ENCODE measurements at regions not wholly inside any gene's neighbourhood (a gene's known extent, or its start where the extent isn't known, plus 50 kb on each side); places are given as distances from the start of the nearest gene placed in this dataset.

DNA sequence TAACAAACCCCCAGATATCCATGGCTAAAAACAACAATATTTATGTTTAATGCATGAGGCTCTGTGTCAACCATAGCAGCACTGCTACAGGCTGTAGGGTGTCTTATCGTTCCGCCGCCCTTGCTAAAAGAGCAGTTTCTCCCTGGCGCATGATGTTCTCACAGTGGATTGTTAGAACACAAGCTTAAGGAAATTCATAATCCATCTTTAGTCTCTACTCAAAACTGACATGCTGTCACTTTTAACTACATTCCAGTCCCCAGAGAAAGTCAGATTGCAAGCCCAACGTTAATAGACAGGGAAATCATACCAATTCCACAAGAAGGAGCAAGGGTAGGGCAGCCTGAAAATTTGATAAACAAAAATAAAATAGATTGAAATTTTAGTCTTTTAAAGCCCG, 1960.8 kb downstream of the PCDH7 start:
- H3K36me3 ChIP-seq (ENCODE audit: control insufficient read depth in 2 of 3, insufficient read depth in 3 of 3, low read length in 3 of 3): no peaks in the 10 kb centered on the region
- H3K4me1 ChIP-seq (ENCODE audit: control insufficient read depth in 2 of 3, insufficient read depth in 2 of 3, low read depth in 1 of 3, low read length in 3 of 3): no peaks in the 10 kb centered on the region
- H3K27me3 ChIP-seq (ENCODE audit: control insufficient read depth, insufficient read depth, low read length): no peaks in the 10 kb centered on the region
- no peaks in the 10 kb centered on the region for H3K9me3 ChIP-seq (ENCODE audit: control insufficient read depth in 2 of 3, insufficient read depth in 1 of 3, low read length in 3 of 3)
- no peak overlapping the region for H3K27ac ChIP-seq (ENCODE audit: low read depth in 2 of 2, low read length in 2 of 2)
- FAIRE-seq (no peak), DNase-seq (no peak)
- H3K9ac ChIP-seq (ENCODE audit: low read length in 3 of 3): no peak overlapping the region
- intact Hi-C loops (cut with DNase I): no loop called here
- H3K4me3 ChIP-seq (ENCODE audit: low read length in 3 of 3): no peak overlapping the region
- TF ChIP-seq, protein P1, sequence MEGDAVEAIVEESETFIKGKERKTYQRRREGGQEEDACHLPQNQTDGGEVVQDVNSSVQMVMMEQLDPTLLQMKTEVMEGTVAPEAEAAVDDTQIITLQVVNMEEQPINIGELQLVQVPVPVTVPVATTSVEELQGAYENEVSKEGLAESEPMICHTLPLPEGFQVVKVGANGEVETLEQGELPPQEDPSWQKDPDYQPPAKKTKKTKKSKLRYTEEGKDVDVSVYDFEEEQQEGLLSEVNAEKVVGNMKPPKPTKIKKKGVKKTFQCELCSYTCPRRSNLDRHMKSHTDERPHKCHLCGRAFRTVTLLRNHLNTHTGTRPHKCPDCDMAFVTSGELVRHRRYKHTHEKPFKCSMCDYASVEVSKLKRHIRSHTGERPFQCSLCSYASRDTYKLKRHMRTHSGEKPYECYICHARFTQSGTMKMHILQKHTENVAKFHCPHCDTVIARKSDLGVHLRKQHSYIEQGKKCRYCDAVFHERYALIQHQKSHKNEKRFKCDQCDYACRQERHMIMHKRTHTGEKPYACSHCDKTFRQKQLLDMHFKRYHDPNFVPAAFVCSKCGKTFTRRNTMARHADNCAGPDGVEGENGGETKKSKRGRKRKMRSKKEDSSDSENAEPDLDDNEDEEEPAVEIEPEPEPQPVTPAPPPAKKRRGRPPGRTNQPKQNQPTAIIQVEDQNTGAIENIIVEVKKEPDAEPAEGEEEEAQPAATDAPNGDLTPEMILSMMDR (IDR thresholded peaks at IDR 0.05; ENCODE audit: borderline replicate concordance, extremely low read depth, insufficient read depth): no peak

DNA sequence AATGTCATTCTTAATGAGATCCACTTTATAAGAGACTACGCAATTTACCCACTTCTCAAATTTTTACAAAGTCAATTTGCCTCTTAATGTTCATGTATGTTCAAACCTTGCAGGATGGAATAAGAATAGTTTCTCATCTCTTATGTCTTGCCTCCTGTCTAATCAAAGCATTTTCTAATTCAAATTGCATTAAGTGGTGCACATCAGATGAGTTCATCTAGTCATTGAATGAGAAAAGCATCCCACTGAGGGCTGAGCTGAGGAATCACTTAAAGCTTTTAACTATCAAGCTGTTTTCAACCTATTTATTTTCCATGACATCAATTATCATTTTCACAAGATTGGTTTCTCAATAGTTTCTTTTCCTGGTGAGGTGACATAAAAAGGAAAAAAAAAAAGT, 1964.0 kb downstream of the PCDH7 start:
- Histone ChIP-seq H3K36me3 (ENCODE audit: control insufficient read depth in 2 of 3, insufficient read depth in 3 of 3, low read length in 3 of 3) (no peaks in the 10 kb centered on the region), H3K4me3 (ENCODE audit: low read length in 3 of 3) (no peak overlapping the region), H3K9me3 (ENCODE audit: control insufficient read depth in 2 of 3, insufficient read depth in 1 of 3, low read length in 3 of 3) (no peaks in the 10 kb centered on the region), H3K4me1 (ENCODE audit: control insufficient read depth in 2 of 3, insufficient read depth in 2 of 3, low read depth in 1 of 3, low read length in 3 of 3) (no peaks in the 10 kb centered on the region), H3K9ac (ENCODE audit: low read length in 3 of 3) (no peak overlapping the region), H3K27ac (ENCODE audit: low read depth in 2 of 2, low read length in 2 of 2) (no peak overlapping the region), H3K27me3 (ENCODE audit: control insufficient read depth, insufficient read depth, low read length) (no peaks in the 10 kb centered on the region)
- DNase-seq: no peak
- no peak for FAIRE-seq
- intact Hi-C loops (cut with DNase I): no loop called here
- TF ChIP-seq, protein P1 (IDR thresholded peaks at IDR 0.05; ENCODE audit: borderline replicate concordance, extremely low read depth, insufficient read depth): no peak

DNA sequence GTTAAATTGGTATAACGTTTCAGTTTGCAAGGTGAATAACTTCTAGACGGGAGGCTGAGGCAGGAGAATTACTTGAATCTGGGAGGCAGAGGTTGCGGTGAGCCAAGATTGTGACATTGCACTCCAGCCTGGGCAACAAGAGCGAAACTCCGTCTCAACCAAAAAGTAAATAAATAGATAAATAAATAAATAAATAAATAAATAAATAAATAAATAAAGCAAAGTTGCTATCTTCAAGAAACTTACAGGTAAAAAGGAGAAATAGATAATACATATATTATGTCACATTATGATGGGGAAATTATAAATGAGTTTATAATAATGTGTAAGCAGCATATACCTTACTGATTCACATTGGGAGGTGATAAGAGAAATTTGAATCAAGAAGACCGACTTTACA, 1966.0 kb downstream of the PCDH7 start:
- TF ChIP-seq, protein P1 (IDR thresholded peaks at IDR 0.05; ENCODE audit: borderline replicate concordance, extremely low read depth, insufficient read depth): no peak

DNA sequence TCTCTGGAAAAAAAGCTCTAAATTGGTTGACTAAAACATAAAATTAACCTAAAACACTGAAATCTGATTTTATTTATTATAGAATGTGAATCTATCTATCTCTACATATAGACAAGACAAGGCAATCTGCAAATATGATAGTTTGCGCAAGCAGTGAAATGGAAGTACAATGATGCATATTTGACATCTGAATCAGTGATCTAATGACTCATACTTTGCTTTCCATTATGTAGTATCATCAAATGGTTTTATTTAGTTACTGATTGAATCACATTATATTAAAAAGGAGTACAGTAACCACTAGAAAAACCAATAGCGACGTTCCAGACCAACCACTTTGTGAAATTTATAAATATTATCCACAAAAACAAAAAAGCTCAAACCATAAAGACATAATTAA, 1969.3 kb downstream of the PCDH7 start:
- intact Hi-C loops (cut with DNase I): no loop called here
- H3K9ac ChIP-seq (ENCODE audit: low read length in 3 of 3): no peak overlapping the region
- H3K27me3 ChIP-seq (ENCODE audit: control insufficient read depth, insufficient read depth, low read length): no peaks in the 10 kb centered on the region
- H3K27ac ChIP-seq (ENCODE audit: low read depth in 2 of 2, low read length in 2 of 2): no peak overlapping the region
- no peaks in the 10 kb centered on the region for H3K36me3 ChIP-seq (ENCODE audit: control insufficient read depth in 2 of 3, insufficient read depth in 3 of 3, low read length in 3 of 3)
- no peaks in the 10 kb centered on the region for H3K4me1 ChIP-seq (ENCODE audit: control insufficient read depth in 2 of 3, insufficient read depth in 2 of 3, low read depth in 1 of 3, low read length in 3 of 3)
- no peaks in the 10 kb centered on the region for H3K9me3 ChIP-seq (ENCODE audit: control insufficient read depth in 2 of 3, insufficient read depth in 1 of 3, low read length in 3 of 3)
- no peak overlapping the region for H3K4me3 ChIP-seq (ENCODE audit: low read length in 3 of 3)
- FAIRE-seq (no peak), DNase-seq (no peak)
- TF ChIP-seq, protein P1 (IDR thresholded peaks at IDR 0.05; ENCODE audit: borderline replicate concordance, extremely low read depth, insufficient read depth): no peak

More for the DNA sequence above, 1966.0 kb downstream of the PCDH7 start:
- Histone ChIP-seq H3K9ac (ENCODE audit: low read length in 3 of 3) (no peak overlapping the region), H3K4me3 (ENCODE audit: low read length in 3 of 3) (no peak overlapping the region), H3K27ac (ENCODE audit: low read depth in 2 of 2, low read length in 2 of 2) (no peak overlapping the region), H3K4me1 (ENCODE audit: control insufficient read depth in 2 of 3, insufficient read depth in 2 of 3, low read depth in 1 of 3, low read length in 3 of 3) (no peaks in the 10 kb centered on the region), H3K9me3 (ENCODE audit: control insufficient read depth in 2 of 3, insufficient read depth in 1 of 3, low read length in 3 of 3) (no peaks in the 10 kb centered on the region), H3K27me3 (ENCODE audit: control insufficient read depth, insufficient read depth, low read length) (no peaks in the 10 kb centered on the region), H3K36me3 (ENCODE audit: control insufficient read depth in 2 of 3, insufficient read depth in 3 of 3, low read length in 3 of 3) (no peaks in the 10 kb centered on the region)
- FAIRE-seq (no peak), DNase-seq (no peak)
- intact Hi-C loops (cut with DNase I): no loop called here

All from kidney (tissue), 13 donors.